ENCODE measurements at regions not wholly inside any gene's neighbourhood (a gene's known extent, or its start where the extent isn't known, plus 50 kb on each side); places are given as distances from the start of the nearest gene placed in this dataset.
"Not testable (repeated sequence)": the region's sequence is repeated elsewhere in the genome, so short reads cannot be mapped to it uniquely, and the experiment has no call there.

- no peak for TF ChIP-seq CTCF (IDR thresholded peaks at IDR 0.05; ENCODE audit: low read depth, low read length, missing control alignments)
- Histone ChIP-seq H3K27me3 (replicated peaks) (no peaks in the 10 kb centered on the region), H3K4me3 (ENCODE audit: low read depth, low read length) (no peak overlapping the region), H3K27ac (no peak overlapping the region), H3K36me3 (replicated peaks) (no peaks in the 10 kb centered on the region)
- in situ Hi-C loops (cut with HindIII; ENCODE audit: low pct_ligation_motif_present, low sequenced_read_pairs), result no loop called here
- no peak for DNase-seq
Measured at GRCh38 chr7:118918556-118918955, 694.1 kb downstream of the ANKRD7 start.

- Histone ChIP-seq H3K4me3 (ENCODE audit: low read depth, low read length) (no peak overlapping the region), H3K27me3 (replicated peaks) (no peaks in the 10 kb centered on the region), H3K27ac (no peak overlapping the region), H3K36me3 (replicated peaks) (no peaks in the 10 kb centered on the region)
- no peak for TF ChIP-seq CTCF (IDR thresholded peaks at IDR 0.05; ENCODE audit: low read depth, low read length, missing control alignments)
- in situ Hi-C loops (cut with HindIII; ENCODE audit: low pct_ligation_motif_present, low sequenced_read_pairs), result no loop called here
- DNase-seq, result no peak
Measured at GRCh38 chr7:118938845-118939244, 714.3 kb downstream of the ANKRD7 start.

- Histone ChIP-seq H3K36me3 (replicated peaks) (no peaks in the 10 kb centered on the region), H3K27me3 (replicated peaks) (no peaks in the 10 kb centered on the region), H3K27ac (no peak overlapping the region), H3K4me3 (ENCODE audit: low read depth, low read length) (no peak overlapping the region)
- in situ Hi-C loops (cut with HindIII; ENCODE audit: low pct_ligation_motif_present, low sequenced_read_pairs), result no loop called here
- DNase-seq, result no peak
- no peak for TF ChIP-seq CTCF (IDR thresholded peaks at IDR 0.05; ENCODE audit: low read depth, low read length, missing control alignments)
Measured at GRCh38 chr7:118944271-118944670, 719.8 kb downstream of the ANKRD7 start.

- no peak overlapping the region for H3K27ac ChIP-seq
- no peaks in the 10 kb centered on the region for H3K36me3 ChIP-seq (replicated peaks)
- no peaks in the 10 kb centered on the region for H3K27me3 ChIP-seq (replicated peaks)
- no peak for TF ChIP-seq CTCF (IDR thresholded peaks at IDR 0.05; ENCODE audit: low read depth, low read length, missing control alignments)
- no peak overlapping the region for H3K4me3 ChIP-seq (ENCODE audit: low read depth, low read length)
- no peak for DNase-seq
- in situ Hi-C loops (cut with HindIII; ENCODE audit: low pct_ligation_motif_present, low sequenced_read_pairs), result no loop called here
Measured at GRCh38 chr7:118945911-118946682, 721.6 kb downstream of the ANKRD7 start.

- in situ Hi-C loops (cut with HindIII; ENCODE audit: low pct_ligation_motif_present, low sequenced_read_pairs), result no loop called here
- no peak for DNase-seq
- TF ChIP-seq CTCF (IDR thresholded peaks at IDR 0.05; ENCODE audit: low read depth, low read length, missing control alignments), result no peak
- no peaks in the 10 kb centered on the region for H3K27me3 ChIP-seq (replicated peaks)
- no peak overlapping the region for H3K4me3 ChIP-seq (ENCODE audit: low read depth, low read length)
- H3K36me3 ChIP-seq (replicated peaks), result no peaks in the 10 kb centered on the region
- no peak overlapping the region for H3K27ac ChIP-seq
Measured at GRCh38 chr7:118948508-118948907, 724.0 kb downstream of the ANKRD7 start.

GRCh38 chr7:118949031-118949430 is 724.5 kb downstream of the ANKRD7 start:
- in situ Hi-C loops (cut with HindIII; ENCODE audit: low pct_ligation_motif_present, low sequenced_read_pairs), result no loop called here
- DNase-seq, result peak; percentile 14
- Histone ChIP-seq H3K27ac (no peak overlapping the region), H3K27me3 (replicated peaks) (no peaks in the 10 kb centered on the region), H3K36me3 (replicated peaks) (no peaks in the 10 kb centered on the region), H3K4me3 (ENCODE audit: low read depth, low read length) (no peak overlapping the region)
- no peak for TF ChIP-seq CTCF (IDR thresholded peaks at IDR 0.05; ENCODE audit: low read depth, low read length, missing control alignments)

GRCh38 chr7:118956285-118956684 is 731.8 kb downstream of the ANKRD7 start:
- DNase-seq; H3K36me3 ChIP-seq (replicated peaks); in situ Hi-C loops (cut with HindIII; ENCODE audit: low pct_ligation_motif_present, low sequenced_read_pairs); H3K4me3 ChIP-seq (ENCODE audit: low read depth, low read length); H3K27ac ChIP-seq; H3K27me3 ChIP-seq (replicated peaks): not testable (repeated sequence)

Measured in brain microvascular endothelial cell (primary cell).